ENCODE measurements at regions not wholly inside any gene's neighbourhood (a gene's known extent, or its start where the extent isn't known, plus 50 kb on each side); places are given as distances from the start of the nearest gene placed in this dataset.
"Not testable (repeated sequence)": the region's sequence is repeated elsewhere in the genome, so short reads cannot be mapped to it uniquely, and the experiment has no call there.

DNA sequence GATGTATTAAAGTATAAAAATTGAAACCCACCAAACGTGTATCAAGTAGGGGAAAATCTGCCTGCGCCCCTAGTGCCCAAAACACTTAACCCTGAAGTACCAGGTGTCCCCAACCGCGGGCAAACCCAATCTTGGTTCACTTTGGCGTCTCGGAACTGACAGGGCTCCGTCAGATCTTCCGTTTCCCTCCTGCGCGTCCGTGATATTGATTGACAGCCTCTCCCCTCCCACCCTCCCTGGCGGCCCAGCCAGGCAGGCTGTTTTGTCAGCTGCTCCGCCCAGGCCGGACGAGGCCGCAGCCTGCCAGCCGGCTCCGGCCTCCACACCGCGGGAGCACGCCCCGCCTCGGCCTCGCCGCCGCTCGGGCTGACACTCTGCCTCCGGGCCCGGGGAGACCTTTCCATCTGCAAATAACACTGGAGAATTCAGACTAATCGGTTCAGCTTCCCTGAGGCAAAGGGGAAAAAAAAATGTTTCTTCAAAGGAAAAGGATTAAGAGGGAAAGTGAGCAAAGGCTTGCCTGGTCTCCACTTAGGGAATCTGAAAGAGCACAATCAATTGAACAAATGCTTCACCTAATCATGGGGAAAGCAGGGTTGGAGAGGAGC, 234.9 kb upstream of the MCHR2 start:
- peak; percentile 0 to 7 for DNase-seq (ENCODE audit: low read depth in 2 of 2)

DNA sequence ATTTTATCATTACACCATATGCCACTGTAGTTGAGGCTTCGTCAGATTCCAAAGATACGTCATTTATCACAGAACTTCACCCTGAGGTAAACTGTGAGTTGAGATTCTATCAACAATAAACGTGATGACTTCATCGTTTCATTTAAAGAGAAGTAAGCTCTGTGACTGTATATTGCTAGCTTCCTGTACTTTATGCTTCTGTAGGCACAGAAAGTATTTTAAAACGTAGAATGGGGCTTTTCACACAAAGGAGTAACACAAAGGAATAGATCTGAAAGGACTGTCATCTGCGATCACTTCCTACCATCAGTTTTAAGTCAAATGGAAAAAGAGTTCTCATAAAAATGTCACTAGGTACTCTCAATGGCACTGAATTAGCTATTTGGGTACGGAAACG, 234.4 kb upstream of the MCHR2 start:
- DNase-seq (ENCODE audit: low read depth in 2 of 2), result no peak

DNA sequence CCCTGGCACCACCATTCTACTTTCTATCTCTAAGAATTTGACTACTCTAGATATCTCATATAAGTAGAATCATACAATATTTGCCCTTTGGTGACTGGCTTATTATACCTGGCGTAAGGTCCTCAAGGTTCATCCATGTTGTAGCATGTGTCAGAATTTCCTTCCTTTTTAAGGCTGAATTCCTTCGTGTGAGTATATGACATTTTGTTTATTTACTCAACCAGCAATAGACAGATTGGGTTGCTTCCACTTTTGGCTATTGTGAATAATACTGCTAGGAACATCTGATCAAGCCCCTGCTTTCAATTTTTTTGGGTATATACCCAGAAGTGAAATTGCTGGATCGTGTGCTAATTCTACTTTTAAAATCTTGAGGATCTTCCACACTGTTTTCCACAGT, 232.8 kb upstream of the MCHR2 start:
- no peak for DNase-seq (ENCODE audit: low read depth in 2 of 2)

DNA sequence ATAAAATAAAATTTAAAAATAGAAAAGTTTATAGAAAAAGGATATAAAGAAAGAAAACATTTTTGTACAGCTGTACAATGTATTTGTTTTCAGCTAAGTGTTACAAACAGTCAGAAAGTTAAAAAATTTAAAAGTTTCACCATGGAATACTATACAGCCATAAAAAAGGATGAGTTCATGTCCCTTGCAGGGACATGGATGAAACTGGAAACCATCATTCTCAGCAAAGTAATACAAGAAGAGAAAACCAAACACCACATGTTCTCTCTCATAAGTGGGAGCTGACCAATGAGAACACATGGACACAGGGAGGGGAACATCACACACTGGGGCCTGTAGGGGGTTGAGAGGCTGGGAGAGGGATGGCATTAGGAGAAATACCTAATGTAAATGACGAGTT, 229.9 kb upstream of the MCHR2 start:
- DNase-seq (ENCODE audit: low read depth in 2 of 2), result not testable (repeated sequence)

DNA sequence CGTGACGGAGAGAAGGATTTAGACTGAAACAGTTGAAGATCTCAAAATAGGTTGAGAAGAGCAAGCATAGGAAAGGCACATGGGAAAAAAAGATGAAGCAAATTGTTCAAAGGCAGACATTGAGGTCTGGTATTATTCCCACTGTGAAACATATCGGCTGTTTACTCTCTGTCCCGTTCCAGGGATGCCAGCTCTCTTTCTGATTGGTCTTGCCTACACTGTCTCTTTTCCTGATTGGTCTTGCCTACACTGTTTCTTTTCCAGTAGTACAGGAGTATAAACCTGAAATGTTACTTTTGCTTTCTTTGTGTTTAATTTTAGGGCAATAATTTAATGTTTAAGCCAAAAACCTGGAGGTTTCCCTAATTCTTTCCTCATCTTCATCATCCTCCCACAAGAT, 226.5 kb upstream of the MCHR2 start:
- no peak for DNase-seq (ENCODE audit: low read depth in 2 of 2)

DNA sequence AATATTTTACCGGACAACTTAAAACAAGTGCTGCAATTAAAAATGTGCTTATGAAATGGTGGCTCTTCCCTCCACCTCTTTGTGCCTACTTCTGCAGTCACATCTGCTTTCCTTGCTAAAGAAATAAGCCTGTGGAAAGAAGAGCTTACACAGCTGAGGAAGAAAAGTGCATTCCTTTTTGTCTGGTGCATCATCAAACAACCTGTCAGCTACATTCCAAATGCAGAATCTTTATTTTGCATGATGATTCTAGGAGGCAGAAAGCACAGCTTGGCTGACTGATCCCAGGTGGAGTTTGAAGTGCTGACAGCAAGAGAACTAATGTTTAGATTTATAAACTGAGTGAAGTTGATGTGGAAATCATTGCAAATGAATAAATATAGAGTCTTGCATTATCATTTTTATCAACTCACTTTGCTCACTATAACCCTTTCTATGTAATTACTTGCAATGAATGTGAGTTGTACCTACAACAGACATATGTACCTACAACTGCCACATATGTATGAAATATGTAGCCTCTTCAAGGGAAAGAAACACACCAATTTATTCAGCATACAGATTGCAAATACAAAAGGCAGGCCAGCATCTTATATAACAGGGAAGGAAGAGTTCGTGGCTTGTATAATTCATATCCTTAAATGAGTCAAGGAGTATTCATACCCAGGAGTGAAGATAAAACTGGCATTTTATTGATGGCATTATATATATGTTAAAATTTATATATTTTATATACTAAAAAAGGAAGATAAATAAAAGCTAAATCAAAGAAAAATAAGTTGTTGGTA, 223.4 kb upstream of the MCHR2 start:
- DNase-seq (ENCODE audit: low read depth in 2 of 2), result no peak

DNA sequence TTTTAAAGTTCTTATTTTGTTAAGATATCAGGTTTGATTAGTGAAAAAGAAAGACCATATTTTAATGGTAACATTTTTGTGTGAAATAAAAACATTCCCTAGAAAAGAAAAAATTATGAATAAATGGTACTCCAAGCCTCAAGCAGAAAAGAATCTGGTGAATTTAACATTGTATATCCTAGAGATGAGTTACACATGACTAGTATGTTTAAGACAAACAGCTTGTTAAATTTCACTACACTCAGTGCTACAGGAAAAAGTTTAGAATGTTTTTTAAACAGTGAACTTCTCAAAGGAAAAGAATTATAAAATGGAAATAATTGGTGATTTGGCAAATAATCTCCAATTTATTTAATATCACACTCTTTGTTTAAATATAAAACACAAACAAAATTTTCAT, 222.7 kb upstream of the MCHR2 start:
- no peak for DNase-seq (ENCODE audit: low read depth in 2 of 2)

DNA sequence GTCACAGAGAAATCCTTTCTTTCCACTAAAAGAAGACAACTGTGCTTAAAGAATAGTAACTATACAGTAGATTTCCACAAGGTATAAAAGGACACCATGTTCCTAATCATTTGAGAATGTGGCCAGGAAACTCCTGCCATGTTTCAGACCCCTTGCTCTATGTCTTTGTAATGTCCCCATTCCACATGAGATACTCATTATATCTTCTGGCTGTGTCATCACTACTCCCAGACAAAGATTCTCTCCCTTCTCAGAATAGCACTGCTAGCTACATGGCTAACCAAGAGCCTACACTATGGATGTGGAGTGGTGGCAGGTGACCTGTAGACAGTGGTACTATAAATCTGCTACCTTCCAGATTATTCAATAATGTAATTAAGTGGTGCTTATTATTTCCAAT, 218.1 kb upstream of the MCHR2 start:
- DNase-seq (ENCODE audit: low read depth in 2 of 2), result no peak

DNA sequence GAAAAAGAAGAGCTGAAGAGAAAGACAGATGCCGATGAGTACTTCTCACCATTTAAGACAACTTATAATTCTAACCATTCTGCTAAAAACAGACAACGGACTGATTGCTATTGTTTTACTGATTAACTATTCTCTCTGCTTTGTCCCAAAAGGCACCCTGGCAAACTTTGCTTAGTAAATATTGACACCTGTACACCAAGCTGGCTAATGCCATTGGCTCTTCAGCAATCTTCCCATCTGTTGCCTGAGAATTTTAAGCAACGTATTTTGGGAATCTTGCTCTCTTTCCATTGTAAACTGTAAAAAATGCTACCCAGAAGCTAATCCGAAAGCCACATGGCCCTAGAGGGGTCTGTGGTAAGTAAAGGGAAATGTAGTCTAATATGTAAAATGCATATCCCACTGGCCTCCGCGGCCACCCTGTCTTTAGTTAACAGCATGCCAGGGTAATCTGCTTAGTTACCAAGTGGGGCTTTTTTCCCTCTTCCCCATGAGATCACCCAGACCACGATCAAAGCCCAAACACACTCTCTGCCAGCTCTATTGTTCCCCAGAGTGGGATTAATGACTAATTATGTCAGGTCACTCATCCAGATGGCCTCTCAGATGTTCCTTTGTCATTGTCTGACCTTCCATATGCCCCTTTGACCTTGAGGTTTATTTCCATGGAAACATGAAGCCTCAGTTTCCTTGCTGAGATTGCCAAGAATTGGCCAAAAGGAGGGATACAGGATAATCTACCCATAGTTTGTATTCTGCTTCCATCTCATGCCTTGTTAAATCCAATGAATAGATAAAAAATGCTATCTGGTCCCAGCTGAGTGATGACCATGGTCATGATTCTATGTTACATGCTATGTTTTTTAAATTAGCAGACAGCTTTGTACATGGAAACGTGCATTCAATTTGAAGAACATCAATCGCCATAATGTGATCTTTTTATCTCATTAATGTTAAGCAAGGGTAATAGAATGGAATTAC, 216.4 kb upstream of the MCHR2 start:
- DNase-seq (ENCODE audit: low read depth in 2 of 2), result no peak

DNA sequence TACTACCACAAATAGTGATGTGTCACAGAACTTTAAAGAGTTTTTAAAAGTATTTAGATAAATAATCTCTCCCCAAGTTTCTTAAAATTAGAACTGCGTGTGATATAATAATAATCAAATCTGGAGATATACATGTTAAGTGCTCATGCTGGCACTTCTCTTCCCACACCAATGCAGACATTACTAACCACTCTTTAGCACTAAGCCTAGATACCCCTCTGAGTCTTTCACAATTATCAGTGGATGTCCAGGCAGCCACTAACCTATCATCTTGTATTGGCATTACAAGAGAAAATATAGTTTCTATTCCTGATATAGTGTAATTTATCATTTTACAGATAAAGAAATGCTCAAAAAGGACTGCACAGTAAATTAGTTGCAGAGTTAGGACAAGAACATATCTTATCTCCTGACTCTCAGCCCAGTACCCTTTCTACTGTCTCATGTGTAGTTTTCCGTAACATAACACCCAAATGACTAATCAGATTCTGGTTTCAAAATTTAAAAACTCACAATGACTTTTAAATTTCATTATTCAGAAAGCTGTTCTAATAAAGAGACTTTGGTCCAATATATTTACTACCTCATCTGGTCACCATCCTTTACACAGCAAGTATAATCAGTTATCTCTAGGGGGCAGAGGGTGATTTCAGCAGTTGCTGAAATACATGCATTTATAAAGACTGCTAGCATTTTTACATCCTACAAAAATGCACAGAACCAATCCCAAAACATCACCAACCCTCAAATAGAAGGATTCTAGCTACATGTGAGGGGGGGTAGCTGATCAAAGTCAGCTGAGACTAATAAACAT, 215.5 kb upstream of the MCHR2 start:
- DNase-seq (ENCODE audit: low read depth in 2 of 2), result no peak

DNA sequence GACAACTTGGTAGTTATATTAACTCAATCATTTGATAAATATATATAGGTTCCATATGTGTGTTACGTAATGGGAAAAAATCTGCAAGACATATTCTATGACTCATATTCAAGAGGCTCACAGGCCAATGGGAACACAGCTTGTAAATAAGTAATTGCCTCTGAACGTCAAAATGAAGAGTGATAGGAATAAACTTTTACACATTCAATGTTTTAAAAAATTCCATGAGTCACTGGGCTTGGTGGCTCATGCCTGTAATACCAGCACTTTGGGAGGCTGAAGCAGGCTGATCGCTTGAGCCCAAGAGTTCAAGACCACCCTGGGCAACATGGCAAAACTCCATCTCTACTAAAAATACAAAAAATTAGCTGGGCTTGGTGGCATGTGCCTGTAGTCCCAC, 209.4 kb upstream of the MCHR2 start:
- no peak for DNase-seq (ENCODE audit: low read depth in 2 of 2)

DNA sequence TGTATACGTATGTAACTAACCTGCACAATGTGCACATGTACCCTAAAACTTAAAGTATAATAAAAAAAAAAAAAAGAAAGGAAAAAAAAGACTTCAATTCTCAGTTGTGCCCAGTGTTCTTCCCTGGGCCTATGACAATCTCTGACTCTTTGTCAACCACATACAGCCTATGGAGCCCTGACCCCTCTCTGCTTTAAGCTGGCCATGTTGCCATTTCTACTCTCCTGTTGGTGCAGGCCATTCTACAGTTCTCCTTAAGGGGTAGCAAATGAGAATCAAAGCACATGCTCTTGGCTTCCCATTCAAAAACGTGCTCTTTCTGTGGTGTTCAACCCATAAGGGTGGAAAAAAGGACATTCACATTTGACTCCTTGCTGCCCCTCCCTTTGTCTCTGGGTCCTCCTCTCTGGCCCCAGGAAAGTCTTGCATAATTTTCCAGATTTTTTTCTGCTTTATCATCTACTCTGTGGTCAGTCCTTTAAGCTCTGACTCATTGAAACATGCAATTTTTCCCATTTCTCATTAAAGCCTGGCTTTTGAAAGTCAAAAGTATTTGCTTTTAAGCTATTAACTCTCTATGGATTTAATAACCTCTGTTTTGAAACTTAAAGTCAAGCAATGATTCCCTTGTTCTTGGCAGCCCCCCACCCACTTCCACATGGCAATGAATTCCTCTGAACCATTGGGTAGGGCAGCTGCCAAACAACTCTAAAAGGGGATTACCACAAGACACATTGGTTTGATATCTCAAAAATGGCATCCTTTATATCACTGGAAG, 208.6 kb upstream of the MCHR2 start:
- no peak for DNase-seq (ENCODE audit: low read depth in 2 of 2)

DNA sequence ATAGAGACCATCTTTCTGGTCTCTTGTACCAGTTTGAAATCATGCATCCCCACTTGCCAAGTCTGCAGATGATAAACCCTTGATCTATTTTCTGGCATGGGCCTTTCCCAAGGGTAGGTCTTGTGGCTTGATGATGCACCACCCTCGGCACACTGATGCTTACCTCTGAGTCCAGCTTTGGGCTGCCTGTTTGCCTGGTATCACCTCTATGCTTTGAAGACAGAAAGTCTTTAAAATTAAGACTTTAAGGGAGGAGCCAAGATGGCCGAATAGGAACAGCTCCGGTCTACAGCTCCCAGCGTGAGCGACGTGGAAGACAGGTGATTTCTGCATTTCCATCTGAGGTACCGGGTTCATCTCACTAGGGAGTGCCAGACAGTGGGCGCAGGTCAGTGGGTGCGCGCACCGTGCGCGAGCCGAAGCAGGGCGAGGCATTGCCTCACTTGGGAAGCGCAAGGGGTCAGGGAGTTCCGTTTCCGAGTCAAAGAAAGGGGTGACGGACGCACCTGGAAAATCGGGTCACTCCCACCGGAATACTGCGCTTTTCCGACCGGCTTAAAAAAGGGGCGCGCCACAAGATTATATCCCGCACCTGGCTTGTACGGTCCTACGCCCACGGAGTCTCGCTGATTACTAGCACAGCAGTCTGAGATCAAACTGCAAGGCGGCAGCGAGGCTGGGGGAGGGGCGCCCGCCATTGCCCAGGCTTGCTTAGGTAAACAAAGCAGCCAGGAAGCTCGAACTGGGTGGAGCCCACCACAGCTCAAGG, 202.4 kb upstream of the MCHR2 start:
- not testable (repeated sequence) for DNase-seq (ENCODE audit: low read depth in 2 of 2)

DNA sequence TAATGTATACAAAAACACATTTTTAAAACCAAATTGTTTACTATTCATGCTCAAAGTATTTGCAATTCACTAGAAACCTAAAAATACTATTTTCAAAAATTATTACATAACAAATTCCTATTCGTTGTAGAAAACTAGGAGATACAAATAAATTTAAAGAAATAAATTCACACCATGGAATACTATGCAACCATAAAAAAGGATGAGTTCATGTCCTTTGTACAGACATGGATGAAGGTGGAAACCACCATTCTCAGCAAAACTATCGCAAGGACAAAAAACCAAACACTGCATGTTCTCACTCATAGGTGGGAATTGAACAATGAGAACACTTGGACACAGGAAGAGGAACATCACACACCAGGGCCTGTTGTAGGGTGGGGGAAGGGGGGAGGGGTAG, 201.2 kb upstream of the MCHR2 start:
- not testable (repeated sequence) for DNase-seq (ENCODE audit: low read depth in 2 of 2)

DNA sequence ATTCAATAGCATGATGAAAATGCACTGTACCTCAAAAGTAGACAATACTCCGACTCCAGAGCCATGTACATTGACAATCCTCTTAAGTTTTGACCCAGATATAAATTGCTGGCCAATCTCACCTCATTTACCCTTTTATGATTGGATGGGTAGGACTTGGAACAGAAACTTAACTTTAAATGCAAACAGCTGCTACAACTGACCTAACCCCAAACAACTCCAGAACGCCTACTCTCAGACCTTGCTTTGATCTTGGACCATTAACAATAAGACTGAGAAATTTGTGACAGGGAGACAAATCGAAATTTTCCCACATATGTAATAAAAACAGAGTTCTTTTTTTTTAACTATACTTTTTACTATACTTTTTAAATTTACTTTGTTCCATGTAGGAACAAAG, 200.5 kb upstream of the MCHR2 start:
- no peak for DNase-seq (ENCODE audit: low read depth in 2 of 2)

DNA sequence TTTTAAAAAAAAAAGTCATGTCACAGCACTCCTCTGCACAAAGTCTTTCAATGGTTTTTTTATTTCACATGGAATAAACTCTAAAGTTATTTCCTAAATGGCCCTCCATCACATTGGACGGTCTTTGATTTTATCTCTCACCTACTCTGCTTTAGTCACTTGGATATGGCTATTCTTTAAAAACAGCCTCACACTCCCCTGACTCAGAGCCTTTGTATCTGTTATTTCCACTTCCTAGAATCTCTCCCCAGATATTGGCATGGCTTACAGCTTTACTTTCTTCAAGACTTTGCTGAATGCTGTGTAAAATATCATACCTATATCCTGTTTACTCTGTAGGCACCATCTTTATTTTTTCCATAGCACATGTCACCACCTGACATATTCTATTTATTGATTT, 194.7 kb upstream of the MCHR2 start:
- DNase-seq (ENCODE audit: low read depth in 2 of 2), result no peak

DNA sequence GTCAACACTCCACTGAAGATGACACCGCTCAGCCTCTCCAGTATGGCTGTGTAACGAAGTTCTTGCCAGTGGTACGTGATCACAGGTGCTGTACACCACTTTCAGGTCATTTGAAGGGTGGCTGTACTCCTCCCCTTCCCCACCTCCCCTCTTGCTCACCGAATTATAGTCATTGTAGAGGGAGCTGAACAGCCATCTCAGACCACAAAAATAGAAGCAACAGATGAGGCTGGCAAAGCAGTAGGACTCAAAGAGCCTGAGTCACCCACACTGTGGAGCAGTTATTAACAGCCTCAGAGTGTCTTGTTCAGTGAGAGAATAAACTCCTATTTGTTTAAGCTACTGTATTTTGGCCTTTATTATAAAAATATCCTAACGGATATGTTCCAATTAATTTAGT, 192.5 kb upstream of the MCHR2 start:
- no peak for DNase-seq (ENCODE audit: low read depth in 2 of 2)

DNA sequence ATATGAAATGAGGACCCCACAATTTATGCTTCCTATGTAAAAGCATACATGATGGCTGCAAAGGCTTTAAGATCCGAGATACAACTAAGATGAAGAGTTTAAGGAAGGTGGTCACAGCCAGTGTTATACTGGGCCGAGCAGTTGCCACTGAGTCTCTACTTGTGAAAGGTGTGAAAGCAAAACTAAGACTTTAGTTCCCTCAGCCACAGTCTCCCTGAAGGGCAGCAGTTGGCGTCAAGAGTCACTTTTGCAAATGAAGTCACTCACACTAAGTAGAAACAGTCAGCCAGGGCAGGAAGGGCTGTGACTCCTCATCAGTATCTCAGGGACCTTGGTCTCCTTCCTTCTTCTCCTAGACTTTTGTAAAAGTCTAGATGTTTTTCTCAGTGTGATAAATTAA, 191.6 kb upstream of the MCHR2 start:
- DNase-seq (ENCODE audit: low read depth in 2 of 2), result no peak

DNA sequence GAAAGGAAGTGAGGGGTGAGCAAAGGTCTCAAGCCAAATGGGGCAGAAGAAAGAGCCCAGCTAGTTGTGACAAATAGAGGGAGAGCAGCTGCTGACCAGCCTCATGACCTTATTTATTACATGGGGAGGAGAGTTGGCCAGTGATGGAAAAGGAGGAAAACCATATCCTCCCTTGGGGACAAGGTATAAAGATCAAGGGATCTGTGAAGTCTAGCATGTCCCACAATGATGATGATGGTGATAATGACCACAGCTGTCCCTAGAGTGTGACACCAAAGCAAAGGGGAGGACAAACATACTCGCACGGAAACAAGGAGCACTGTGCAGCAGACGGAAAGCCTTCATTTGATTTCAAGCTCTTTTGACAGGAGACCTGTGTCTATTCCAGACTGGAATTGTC, 190.4 kb upstream of the MCHR2 start:
- no peak for DNase-seq (ENCODE audit: low read depth in 2 of 2)

DNA sequence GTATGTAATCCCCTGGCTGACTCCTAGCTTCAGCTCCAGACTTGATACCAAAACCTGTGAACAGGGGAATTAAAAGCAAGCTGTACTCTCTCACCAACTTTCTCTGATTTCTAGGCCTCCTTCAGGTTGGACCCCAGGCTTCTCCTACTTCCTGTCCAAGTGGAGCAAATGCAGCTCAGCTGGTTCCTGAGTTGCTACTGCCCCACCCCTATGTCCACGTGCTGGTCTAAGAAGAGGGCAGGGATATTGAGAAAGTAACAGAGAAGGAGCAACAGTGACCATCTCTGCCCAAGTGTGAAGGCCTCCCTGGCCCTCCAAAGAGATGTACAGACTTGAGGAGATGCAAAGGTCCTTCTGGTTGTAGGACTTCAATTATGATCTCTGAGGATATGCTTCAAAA, 188.3 kb upstream of the MCHR2 start:
- DNase-seq (ENCODE audit: low read depth in 2 of 2), result no peak

Data from stimulated activated CD8-positive, alpha-beta memory T cell treated with anti-CD3 and anti-CD28 coated beads, Interleukin-7, amount 100 ng/mL, for 1 hour (primary cell).